Endothelial cell of umbilical vein (primary cell): ENCODE measurements at regions not wholly inside any gene's neighbourhood (a gene's known extent, or its start where the extent isn't known, plus 50 kb on each side); places are given as distances from the start of the nearest gene placed in this dataset.

Experiments
- MYC ChIP-seq: IDR thresholded peaks from one replicate; pipeline ENCODE4 v1.6.1; 2011; ENCODE audit warnings: mild to moderate bottlenecking, low read depth, low read length
- POLR2A ChIP-seq: IDR thresholded peaks from 2 replicates; pipeline ENCODE4 v1.6.1; 2012; ENCODE audit warnings: low read depth, mild to moderate bottlenecking, control low read depth, low read length
- POLR2AphosphoS5 ChIP-seq: IDR thresholded peaks from 2 replicates; pipeline ENCODE4 v1.6.1; 2012; ENCODE audit warnings: low read depth, mild to moderate bottlenecking, control low read depth, low read length, moderate library complexity; ENCODE audit not compliant: insufficient read depth
- TF ChIP-seq, protein P1 (sequence below), 2 donors: IDR thresholded peaks; 1 replicate in 1 of 2; 2 replicates in 1 of 2; pipeline ENCODE4 v1.5.1; 2011; ENCODE audit warnings: low read length in 2 of 2, mild to moderate bottlenecking in 2 of 2, moderate library complexity in 2 of 2, control low read depth in 1 of 2, inconsistent platforms in 1 of 2, low read depth in 1 of 2; ENCODE audit not compliant: insufficient read depth in 1 of 2; ENCODE audit errors: extremely low read depth in 1 of 2
- TF ChIP-seq, protein P2 (sequence below): IDR thresholded peaks from 2 replicates; pipeline ENCODE4 v1.6.1; 2011; ENCODE audit not compliant: insufficient read depth, insufficient read length

DNA sequence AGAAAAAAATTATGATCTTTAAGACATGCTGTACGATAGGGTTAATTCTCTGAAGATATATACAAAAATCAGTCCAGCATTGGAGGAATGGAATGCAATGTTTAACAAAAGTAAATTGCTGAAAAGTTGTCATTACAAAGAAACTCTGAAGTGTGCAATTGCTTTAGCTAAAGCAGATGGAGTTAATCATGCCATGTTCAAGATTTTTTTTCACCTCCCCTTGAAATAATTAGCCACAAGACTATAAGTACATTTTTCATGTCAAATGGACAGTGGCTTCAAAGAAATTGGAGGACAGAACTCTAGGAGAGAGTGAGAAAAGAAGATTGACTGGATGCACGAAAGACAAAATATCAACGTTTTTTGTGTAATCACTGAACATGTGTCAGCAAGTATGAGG lies 63.1 kb upstream of the MEOX2 start:
- TF ChIP-seq, protein P1, sequence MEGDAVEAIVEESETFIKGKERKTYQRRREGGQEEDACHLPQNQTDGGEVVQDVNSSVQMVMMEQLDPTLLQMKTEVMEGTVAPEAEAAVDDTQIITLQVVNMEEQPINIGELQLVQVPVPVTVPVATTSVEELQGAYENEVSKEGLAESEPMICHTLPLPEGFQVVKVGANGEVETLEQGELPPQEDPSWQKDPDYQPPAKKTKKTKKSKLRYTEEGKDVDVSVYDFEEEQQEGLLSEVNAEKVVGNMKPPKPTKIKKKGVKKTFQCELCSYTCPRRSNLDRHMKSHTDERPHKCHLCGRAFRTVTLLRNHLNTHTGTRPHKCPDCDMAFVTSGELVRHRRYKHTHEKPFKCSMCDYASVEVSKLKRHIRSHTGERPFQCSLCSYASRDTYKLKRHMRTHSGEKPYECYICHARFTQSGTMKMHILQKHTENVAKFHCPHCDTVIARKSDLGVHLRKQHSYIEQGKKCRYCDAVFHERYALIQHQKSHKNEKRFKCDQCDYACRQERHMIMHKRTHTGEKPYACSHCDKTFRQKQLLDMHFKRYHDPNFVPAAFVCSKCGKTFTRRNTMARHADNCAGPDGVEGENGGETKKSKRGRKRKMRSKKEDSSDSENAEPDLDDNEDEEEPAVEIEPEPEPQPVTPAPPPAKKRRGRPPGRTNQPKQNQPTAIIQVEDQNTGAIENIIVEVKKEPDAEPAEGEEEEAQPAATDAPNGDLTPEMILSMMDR (IDR thresholded peaks at IDR 0.05; ENCODE audit: extremely low read depth in 1 of 2, insufficient read depth in 1 of 2, low read depth in 1 of 2, low read length in 2 of 2), result no peak
- no peak for TF ChIP-seq POLR2A
- no peak for TF ChIP-seq POLR2AphosphoS5
- no peak for TF ChIP-seq MYC
- TF ChIP-seq, protein P2, sequence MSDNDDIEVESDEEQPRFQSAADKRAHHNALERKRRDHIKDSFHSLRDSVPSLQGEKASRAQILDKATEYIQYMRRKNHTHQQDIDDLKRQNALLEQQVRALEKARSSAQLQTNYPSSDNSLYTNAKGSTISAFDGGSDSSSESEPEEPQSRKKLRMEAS, result no peak
